Endodermal cell (in vitro differentiated cells): ENCODE measurements at regions not wholly inside any gene's neighbourhood (a gene's known extent, or its start where the extent isn't known, plus 50 kb on each side); places are given as distances from the start of the nearest gene placed in this dataset.

Source experiments
- DNase-seq: peaks from one replicate; pipeline ENCODE4 v3.0.0-alpha.2; 2017
- H3K27ac ChIP-seq: 2 replicates; pipeline ENCODE4 v1.5.1; 2013; ENCODE audit warnings: mild to moderate bottlenecking, low read depth, low read length, moderate library complexity
- H3K27me3 ChIP-seq: 2 replicates; pipeline ENCODE4 v1.6.1; 2013; ENCODE audit warnings: mild to moderate bottlenecking, low read length, moderate library complexity; ENCODE audit not compliant: insufficient read depth, control insufficient read depth, poor library complexity, severe bottlenecking
- H3K36me3 ChIP-seq: 2 replicates; pipeline ENCODE4 v1.7.0; 2013; ENCODE audit warnings: mild to moderate bottlenecking, low read length, moderate library complexity; ENCODE audit not compliant: control insufficient read depth, insufficient read depth
- H3K4me1 ChIP-seq: one replicate; pipeline ENCODE4 v1.7.0; 2013; ENCODE audit warnings: low read length; ENCODE audit not compliant: control insufficient read depth, insufficient read depth
- H3K4me3 ChIP-seq: 2 replicates; pipeline ENCODE4 v1.5.1; 2013; ENCODE audit warnings: mild to moderate bottlenecking, low read length, moderate library complexity
- H3K9ac ChIP-seq: 2 replicates; pipeline ENCODE4 v1.6.1; 2013; ENCODE audit warnings: mild to moderate bottlenecking, low read length, moderate library complexity; ENCODE audit not compliant: poor library complexity, severe bottlenecking; ENCODE audit errors: extremely low read depth
- H3K9me3 ChIP-seq: 2 replicates; pipeline ENCODE4 v1.6.1; 2013; ENCODE audit warnings: mild to moderate bottlenecking, low read length, moderate library complexity; ENCODE audit not compliant: control insufficient read depth
- H3K27ac Mint-ChIP-seq: 2 replicates; pipeline ENCODE4 v1.8.0; 2020; ENCODE audit warnings: mixed read lengths
- H3K27me3 Mint-ChIP-seq: 2 replicates; pipeline ENCODE4 v1.8.0; 2021; ENCODE audit warnings: mild to moderate bottlenecking, mixed read lengths; ENCODE audit not compliant: insufficient read depth
- H3K36me3 Mint-ChIP-seq: 2 replicates; pipeline ENCODE4 v1.8.0; 2020; ENCODE audit warnings: low read depth, mixed read lengths
- H3K4me1 Mint-ChIP-seq: 2 replicates; pipeline ENCODE4 v1.8.0; 2020; ENCODE audit warnings: mixed read lengths
- H3K4me3 Mint-ChIP-seq: 2 replicates; pipeline ENCODE4 v1.8.0; 2020; ENCODE audit warnings: mild to moderate bottlenecking, moderate library complexity, mixed read lengths
- H3K9me3 Mint-ChIP-seq: 2 replicates; pipeline ENCODE4 v1.8.0; 2020; ENCODE audit warnings: mild to moderate bottlenecking, mixed read lengths
- whole genome bisulfite sequencing, 2 experiments: methylation state at CpG; one replicate each; pipeline versions ENCODE4 v1.1.5 to v1.1.7; 2013; ENCODE audit warnings: missing lambda C conversion rate in 2 of 2, mixed read lengths in 1 of 2; ENCODE audit not compliant: insufficient coverage in 1 of 2, insufficient read length in 1 of 2; 5-methylcytosine and 5-hydroxymethylcytosine counted together
- TF ChIP-seq, protein P1 (sequence below): fragments of 200-600 bp; sonication (generic); conservative IDR thresholded peaks from 2 replicates; pipeline ENCODE4 v1.5.0; 2021; ENCODE audit warnings: antibody characterized with exemption, mild to moderate bottlenecking

DNA sequence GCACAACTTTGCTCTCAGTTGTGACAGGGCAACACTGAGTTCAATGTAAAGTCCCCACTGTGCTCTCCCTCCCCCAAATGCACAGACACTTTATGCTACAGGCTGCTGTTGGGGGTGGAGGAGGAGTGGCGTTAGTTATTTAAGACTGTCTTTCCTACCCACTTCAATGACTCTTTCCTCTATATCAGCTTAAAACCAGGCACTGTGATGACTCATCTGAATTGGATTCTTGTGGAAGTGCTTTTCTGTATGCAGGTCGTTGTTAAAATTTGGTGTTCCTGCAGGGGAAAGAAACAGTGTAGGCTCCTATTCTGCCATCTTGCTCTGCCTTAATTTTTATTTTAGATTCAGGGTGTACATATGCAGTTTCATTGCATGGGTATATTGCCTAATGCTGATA, 1157.2 kb upstream of the ADGRL3 start:
- Histone ChIP-seq H3K27ac (no peak overlapping the region), H3K9me3 (no peaks in the 10 kb centered on the region), H3K27me3 (no peaks in the 10 kb centered on the region), H3K36me3 (no peaks in the 10 kb centered on the region), H3K4me1 (no peaks in the 10 kb centered on the region), H3K9ac (no peak overlapping the region), H3K4me3 (no peak overlapping the region)
- Mint-ChIP-seq H3K4me1 (no peaks in the 10 kb centered on the region), H3K27ac (no peak overlapping the region), H3K36me3 (no peaks in the 10 kb centered on the region), H3K27me3 (no peaks in the 10 kb centered on the region), H3K9me3 (peaks cover 10% of the 10 kb centered on the region), H3K4me3 (no peak overlapping the region)
- TF ChIP-seq, protein P1, sequence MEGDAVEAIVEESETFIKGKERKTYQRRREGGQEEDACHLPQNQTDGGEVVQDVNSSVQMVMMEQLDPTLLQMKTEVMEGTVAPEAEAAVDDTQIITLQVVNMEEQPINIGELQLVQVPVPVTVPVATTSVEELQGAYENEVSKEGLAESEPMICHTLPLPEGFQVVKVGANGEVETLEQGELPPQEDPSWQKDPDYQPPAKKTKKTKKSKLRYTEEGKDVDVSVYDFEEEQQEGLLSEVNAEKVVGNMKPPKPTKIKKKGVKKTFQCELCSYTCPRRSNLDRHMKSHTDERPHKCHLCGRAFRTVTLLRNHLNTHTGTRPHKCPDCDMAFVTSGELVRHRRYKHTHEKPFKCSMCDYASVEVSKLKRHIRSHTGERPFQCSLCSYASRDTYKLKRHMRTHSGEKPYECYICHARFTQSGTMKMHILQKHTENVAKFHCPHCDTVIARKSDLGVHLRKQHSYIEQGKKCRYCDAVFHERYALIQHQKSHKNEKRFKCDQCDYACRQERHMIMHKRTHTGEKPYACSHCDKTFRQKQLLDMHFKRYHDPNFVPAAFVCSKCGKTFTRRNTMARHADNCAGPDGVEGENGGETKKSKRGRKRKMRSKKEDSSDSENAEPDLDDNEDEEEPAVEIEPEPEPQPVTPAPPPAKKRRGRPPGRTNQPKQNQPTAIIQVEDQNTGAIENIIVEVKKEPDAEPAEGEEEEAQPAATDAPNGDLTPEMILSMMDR, result no peak
- no peak for DNase-seq
- WGBS, 2 experiments, result 79 to 86% methylated on average over 1 of the region's 2 CpGs

DNA sequence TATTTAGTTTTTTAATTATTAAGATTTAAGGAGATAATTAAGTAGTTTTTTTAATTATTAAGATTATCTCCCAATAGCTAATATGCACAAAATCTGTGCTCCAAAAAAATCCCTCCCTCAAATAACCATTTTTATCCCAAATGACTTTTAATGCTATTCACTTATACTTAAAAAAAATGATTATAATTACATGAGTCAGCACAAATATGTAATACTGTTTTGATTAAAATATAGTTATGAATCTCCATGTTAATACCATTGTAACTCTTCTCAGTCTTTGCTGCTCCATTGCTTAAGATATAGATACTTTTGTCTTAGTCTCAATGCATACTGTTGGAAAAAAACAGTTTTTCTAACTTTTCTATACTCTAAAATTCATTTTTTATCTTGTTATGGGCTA, 1121.1 kb upstream of the ADGRL3 start:
- no peak overlapping the region for H3K27ac Mint-ChIP-seq
- Histone ChIP-seq H3K27ac (no peak overlapping the region), H3K4me1 (no peaks in the 10 kb centered on the region), H3K4me3 (no peak overlapping the region), H3K27me3 (peaks cover 3% of the 10 kb centered on the region), H3K9me3 (no peaks in the 10 kb centered on the region), H3K36me3 (no peaks in the 10 kb centered on the region), H3K9ac (no peak overlapping the region)
- no peaks in the 10 kb centered on the region for H3K9me3 Mint-ChIP-seq
- no peak for DNase-seq
- H3K4me1 Mint-ChIP-seq, result peaks cover 11% of the 10 kb centered on the region
- H3K27me3 Mint-ChIP-seq, result peaks cover 2% of the 10 kb centered on the region
- H3K4me3 Mint-ChIP-seq, result no peak overlapping the region
- TF ChIP-seq, protein P1, result no peak
- H3K36me3 Mint-ChIP-seq, result no peaks in the 10 kb centered on the region

DNA sequence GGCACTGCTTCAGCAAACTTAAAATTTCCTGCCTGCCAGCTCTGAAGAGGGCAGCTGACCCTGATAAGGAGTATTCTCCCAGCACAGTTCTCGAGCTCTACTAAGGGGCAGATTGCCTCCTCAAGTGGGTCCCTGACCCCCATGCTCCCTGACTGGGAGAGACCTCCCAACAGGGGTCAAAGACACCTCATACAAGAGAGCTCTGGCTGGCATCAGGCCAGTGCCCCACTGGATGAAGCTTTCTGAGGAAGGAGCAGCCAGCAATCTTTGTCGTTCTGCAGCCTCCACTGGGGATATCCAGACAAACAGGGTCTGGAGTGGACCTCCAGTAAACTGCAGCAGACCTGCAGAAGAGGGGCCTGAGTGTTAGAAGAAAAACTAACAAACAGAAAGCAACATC, 1118.3 kb upstream of the ADGRL3 start:
- TF ChIP-seq, protein P1, result no peak
- Mint-ChIP-seq H3K27me3 (peaks cover 6% of the 10 kb centered on the region), H3K36me3 (no peaks in the 10 kb centered on the region), H3K4me3 (no peak overlapping the region), H3K4me1 (peaks cover 21% of the 10 kb centered on the region), H3K9me3 (no peaks in the 10 kb centered on the region), H3K27ac (no peak overlapping the region)
- H3K36me3 ChIP-seq, result no peaks in the 10 kb centered on the region
- peaks cover 11% of the 10 kb centered on the region for H3K27me3 ChIP-seq
- H3K4me3 ChIP-seq, result no peak overlapping the region
- no peak overlapping the region for H3K9ac ChIP-seq
- H3K4me1 ChIP-seq, result no peaks in the 10 kb centered on the region
- H3K9me3 ChIP-seq, result no peaks in the 10 kb centered on the region
- H3K27ac ChIP-seq, result no peak overlapping the region
- DNase-seq, result no peak
- 83 to 88% methylated on average over 2 of the region's 2 CpGs for WGBS, 2 experiments
